Endothelial cell of umbilical vein (primary cell): ENCODE measurements at regions not wholly inside any gene's neighbourhood (a gene's known extent, or its start where the extent isn't known, plus 50 kb on each side); places are given as distances from the start of the nearest gene placed in this dataset.

Source experiments
- CTCF ChIP-seq, 2 donors: IDR thresholded peaks; 1 replicate in 1 of 2; 2 replicates in 1 of 2; pipeline ENCODE4 v1.5.1; 2011; ENCODE audit warnings: low read length in 2 of 2, mild to moderate bottlenecking in 2 of 2, moderate library complexity in 2 of 2, control low read depth in 1 of 2, inconsistent platforms in 1 of 2, low read depth in 1 of 2; ENCODE audit not compliant: insufficient read depth in 1 of 2; ENCODE audit errors: extremely low read depth in 1 of 2
- EZH2 ChIP-seq: IDR thresholded peaks from 2 replicates; pipeline ENCODE4 v1.6.1; 2012; ENCODE audit warnings: borderline replicate concordance, low read depth, mild to moderate bottlenecking, moderate library complexity, low read length, inconsistent platforms; ENCODE audit not compliant: severe bottlenecking
- FOS ChIP-seq: IDR thresholded peaks from 2 replicates; pipeline ENCODE4 v1.6.1; 2011; ENCODE audit warnings: mild to moderate bottlenecking, low read length, moderate library complexity, borderline replicate concordance; ENCODE audit not compliant: insufficient read depth
- MAX ChIP-seq: IDR thresholded peaks from 2 replicates; pipeline ENCODE4 v1.6.1; 2011; ENCODE audit not compliant: insufficient read depth, insufficient read length
- POLR2A ChIP-seq: IDR thresholded peaks from 2 replicates; pipeline ENCODE4 v1.6.1; 2012; ENCODE audit warnings: low read depth, mild to moderate bottlenecking, control low read depth, low read length
- POLR2AphosphoS5 ChIP-seq: IDR thresholded peaks from 2 replicates; pipeline ENCODE4 v1.6.1; 2012; ENCODE audit warnings: low read depth, mild to moderate bottlenecking, control low read depth, low read length, moderate library complexity; ENCODE audit not compliant: insufficient read depth

GRCh38 chr3:63030666-63031065 lies 155.4 kb upstream of the CADPS start:
- no peak for TF ChIP-seq CTCF (IDR thresholded peaks at IDR 0.05; ENCODE audit: extremely low read depth in 1 of 2, insufficient read depth in 1 of 2, low read depth in 1 of 2, low read length in 2 of 2)
- no peak for TF ChIP-seq POLR2A
- no peak for TF ChIP-seq POLR2AphosphoS5
- no peak for TF ChIP-seq MAX
- TF ChIP-seq EZH2 = no peak
- no peak for TF ChIP-seq FOS
